Thymus (tissue), 11 donors: ENCODE measurements at regions not wholly inside any gene's neighbourhood (a gene's known extent, or its start where the extent isn't known, plus 50 kb on each side); places are given as distances from the start of the nearest gene placed in this dataset.
"Not testable (repeated sequence)": the region's sequence is repeated elsewhere in the genome, so short reads cannot be mapped to it uniquely, and the experiment has no call there.

Source experiments
- DNase-seq, 9 donors: peaks; one replicate each; pipeline ENCODE4 v3.0.0-alpha.2; 2013; ENCODE audit warnings: low spot score in 9 of 9, low read depth in 6 of 9, missing footprints in 1 of 9
- H3K27ac ChIP-seq, 2 donors: one replicate each; pipeline ENCODE4 v1.5.1; 2013; ENCODE audit warnings: control low read depth in 1 of 2, low read depth in 1 of 2, low read length in 1 of 2, mild to moderate bottlenecking in 1 of 2, moderate library complexity in 1 of 2
- H3K27me3 ChIP-seq, 2 donors: one replicate each; pipeline ENCODE4 v1.5.1; 2013; ENCODE audit warnings: low read length in 1 of 2; ENCODE audit not compliant: control insufficient read depth in 2 of 2, insufficient read depth in 1 of 2
- H3K36me3 ChIP-seq, 2 donors: one replicate each; pipeline ENCODE4 v1.5.1; 2013; ENCODE audit warnings: low read length in 1 of 2, mild to moderate bottlenecking in 1 of 2, moderate library complexity in 1 of 2; ENCODE audit not compliant: control insufficient read depth in 2 of 2, insufficient read depth in 2 of 2
- H3K4me1 ChIP-seq, 2 donors: one replicate each; pipeline ENCODE4 v1.5.1; 2013; ENCODE audit warnings: low read length in 2 of 2; ENCODE audit not compliant: control insufficient read depth in 2 of 2, insufficient read depth in 2 of 2
- H3K4me3 ChIP-seq, 2 donors: one replicate each; pipeline ENCODE4 v1.5.1; 2013; ENCODE audit warnings: low read length in 2 of 2, control low read depth in 1 of 2, mild to moderate bottlenecking in 1 of 2
- H3K9me3 ChIP-seq, 2 donors: one replicate each; pipeline ENCODE4 v1.5.1; 2013; ENCODE audit warnings: low read length in 1 of 2, mild to moderate bottlenecking in 1 of 2; ENCODE audit not compliant: control insufficient read depth in 2 of 2, insufficient read depth in 1 of 2
- WGBS: extraction: QIAGEN DNeasy Blood & Tissue Kit; methylation state at CpG from one replicate; pipeline ENCODE4 v1.1.7; 2013; 5-methylcytosine and 5-hydroxymethylcytosine counted together
- donor health status: healthy.

- H3K9me3 ChIP-seq = no peaks in the 10 kb centered on the region
- H3K27ac ChIP-seq = no peak overlapping the region
- DNase-seq = no peak
- H3K4me3 ChIP-seq = no peak overlapping the region
- H3K27me3 ChIP-seq = peaks cover 0 to 4% of the 10 kb centered on the region in 2 donors
- H3K4me1 ChIP-seq = peaks cover 0 to 3% of the 10 kb centered on the region in 2 donors
- no peaks in the 10 kb centered on the region for H3K36me3 ChIP-seq
- 88% methylated on average over 7 of the region's 7 CpGs for WGBS
Observed at GRCh38 chr20:48403167-48403761, 424.5 kb downstream of the PREX1 start.

DNA sequence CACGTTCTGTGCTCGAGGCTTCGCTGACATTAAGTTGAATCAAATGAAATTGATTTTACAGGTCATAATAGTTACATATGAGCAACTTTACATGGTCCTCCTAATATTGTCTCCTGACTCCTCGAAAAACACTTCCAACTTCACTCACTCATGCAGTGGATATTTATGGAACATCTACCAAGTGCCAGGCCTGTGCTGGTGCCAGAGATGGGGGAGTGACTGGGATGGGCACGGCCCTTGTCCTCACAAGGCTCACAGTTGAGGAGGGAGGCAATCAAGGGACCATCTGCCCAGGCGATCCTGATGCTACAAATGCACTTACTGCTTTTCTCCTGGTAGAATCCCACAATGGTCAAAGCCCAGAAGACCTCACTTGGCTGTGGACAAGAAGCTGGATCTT is 426.4 kb downstream of the PREX1 start:
- peaks cover 0 to 3% of the 10 kb centered on the region in 2 donors for H3K4me1 ChIP-seq
- 92% methylated on average over 6 of the region's 6 CpGs for WGBS
- no peaks in the 10 kb centered on the region for H3K36me3 ChIP-seq
- DNase-seq = no peak
- no peak overlapping the region for H3K27ac ChIP-seq
- H3K4me3 ChIP-seq = no peak overlapping the region
- no peaks in the 10 kb centered on the region for H3K9me3 ChIP-seq
- peaks cover 0 to 4% of the 10 kb centered on the region in 2 donors for H3K27me3 ChIP-seq

DNA sequence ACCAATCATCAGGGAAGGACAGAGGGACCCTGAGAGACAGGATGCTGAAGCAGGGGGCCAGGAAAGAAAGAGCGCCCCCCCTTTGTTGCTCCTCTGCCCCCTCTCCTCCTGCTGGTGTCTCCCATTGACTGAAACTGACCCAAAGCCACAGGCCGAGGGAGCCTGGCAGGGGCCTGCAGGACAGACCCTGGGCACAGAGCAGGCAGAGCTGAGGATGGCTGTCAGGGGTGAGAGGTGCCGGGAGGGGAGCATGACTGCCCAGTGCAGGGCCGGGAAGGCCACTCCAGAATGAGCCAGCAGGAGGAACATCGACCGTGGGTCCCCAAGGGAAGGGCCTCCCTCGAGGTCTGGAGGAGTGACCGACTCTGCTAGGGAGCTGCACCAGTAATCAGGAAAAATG is 427.8 kb downstream of the PREX1 start:
- WGBS = 79% methylated on average over 8 of the region's 8 CpGs
- DNase-seq = no peak

DNA sequence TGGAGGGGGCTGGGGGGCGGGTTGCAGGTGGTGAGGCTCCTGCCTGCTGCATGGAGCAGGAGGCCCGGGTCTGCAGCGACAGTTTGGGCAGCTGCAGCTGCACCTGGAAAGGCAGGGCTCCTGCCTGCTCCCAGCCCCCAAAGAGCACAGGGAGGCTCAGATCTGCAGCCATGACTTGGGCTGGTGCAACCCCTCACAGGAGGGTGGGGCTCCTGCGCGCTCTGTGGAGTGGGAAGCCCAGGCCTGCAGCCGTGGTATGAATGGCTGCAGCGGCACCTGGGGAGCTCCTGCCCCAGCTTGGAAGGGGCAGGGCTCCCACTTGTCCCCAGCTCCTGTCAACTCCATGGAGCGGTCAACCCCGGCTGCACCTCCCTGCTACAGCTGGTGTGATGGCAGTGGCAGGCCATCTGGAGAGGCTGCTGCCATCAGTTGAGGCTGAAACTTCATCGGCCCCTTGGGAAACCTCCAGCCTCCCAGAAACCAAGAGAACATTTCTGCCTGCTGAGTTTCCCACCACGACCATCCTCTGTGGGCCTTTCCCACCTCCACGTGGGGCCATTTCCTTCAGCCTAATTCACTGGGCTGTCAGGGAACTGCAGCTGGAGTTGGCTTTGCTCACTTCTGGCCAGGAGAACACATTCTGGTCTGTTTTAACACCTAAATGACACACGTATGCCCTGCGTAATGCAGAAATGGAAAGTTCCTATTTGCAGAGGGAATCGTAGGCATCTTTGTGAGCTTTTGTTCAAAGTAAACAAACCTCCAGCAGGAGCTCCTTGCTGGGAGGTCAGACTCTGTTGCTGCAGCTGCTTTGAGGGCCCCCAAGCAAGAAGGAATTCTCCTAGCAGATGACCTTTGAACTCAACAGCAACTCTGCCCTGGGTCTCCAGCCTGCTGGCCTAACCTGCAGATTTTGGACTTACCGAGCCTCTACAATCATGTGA is 429.0 kb downstream of the PREX1 start:
- peak in 4 of 9 donors; percentile 13 to 38 (median 26) for DNase-seq
- no peaks in the 10 kb centered on the region for H3K36me3 ChIP-seq
- peaks cover 0 to 5% of the 10 kb centered on the region in 2 donors for H3K27me3 ChIP-seq
- 80% methylated on average over 16 of the region's 16 CpGs for WGBS
- H3K27ac ChIP-seq = no peak overlapping the region
- no peak overlapping the region for H3K4me3 ChIP-seq
- no peaks in the 10 kb centered on the region for H3K4me1 ChIP-seq
- peaks cover 0 to under 1% of the 10 kb centered on the region in 2 donors for H3K9me3 ChIP-seq

More for the DNA sequence above, 427.8 kb downstream of the PREX1 start:
- H3K27ac ChIP-seq = no peak overlapping the region
- no peaks in the 10 kb centered on the region for H3K36me3 ChIP-seq
- H3K9me3 ChIP-seq = no peaks in the 10 kb centered on the region
- H3K4me1 ChIP-seq = no peaks in the 10 kb centered on the region
- H3K27me3 ChIP-seq = peaks cover 0 to 4% of the 10 kb centered on the region in 2 donors
- H3K4me3 ChIP-seq = no peak overlapping the region

GRCh38 chr20:48396981-48397861 is 430.6 kb downstream of the PREX1 start:
- peaks cover 2 to 16% of the 10 kb centered on the region in 2 donors for H3K9me3 ChIP-seq
- DNase-seq, H3K27me3 ChIP-seq, H3K4me3 ChIP-seq, H3K4me1 ChIP-seq, H3K27ac ChIP-seq, H3K36me3 ChIP-seq: not testable (repeated sequence)
- 93% methylated on average over 19 of the region's 19 CpGs for WGBS

DNA sequence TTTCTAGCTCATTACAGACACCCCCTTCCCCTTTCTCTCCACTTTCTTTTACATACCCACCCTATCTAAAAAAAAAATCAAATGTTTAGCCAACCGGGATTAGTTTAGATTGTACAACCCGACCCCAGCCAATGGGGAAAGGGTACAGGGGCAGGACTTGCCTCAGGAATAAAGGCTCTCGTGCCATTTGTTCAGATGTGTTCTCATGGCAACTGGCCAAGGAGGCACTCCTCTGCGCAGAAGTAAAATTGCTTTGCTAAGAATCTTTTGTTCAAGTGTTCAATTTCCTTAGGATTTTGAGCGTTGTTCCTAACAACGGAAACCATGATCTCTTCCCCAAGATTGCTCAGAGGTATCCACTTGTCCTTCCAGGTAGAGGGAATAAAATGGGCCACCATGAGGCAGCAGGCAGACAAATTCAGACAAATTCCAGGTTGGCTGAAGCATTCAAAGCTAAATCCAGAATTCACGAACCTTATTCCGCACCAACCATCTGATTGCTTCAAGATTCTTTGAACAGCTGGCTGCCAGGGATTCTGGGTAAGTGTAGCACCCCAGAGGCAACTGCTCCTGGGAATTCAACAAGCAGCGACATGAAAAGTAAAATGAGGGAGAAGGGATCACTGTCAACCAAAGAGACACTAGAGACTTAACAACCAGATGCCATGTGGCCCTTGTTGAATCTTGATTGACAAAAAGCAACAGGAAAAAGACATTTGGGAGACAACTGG is 431.8 kb downstream of the PREX1 start:
- no peak overlapping the region for H3K4me3 ChIP-seq
- no peak overlapping the region for H3K27ac ChIP-seq
- no peak for DNase-seq
- WGBS = 85% methylated on average over 9 of the region's 9 CpGs
- no peaks in the 10 kb centered on the region for H3K4me1 ChIP-seq
- H3K36me3 ChIP-seq = no peaks in the 10 kb centered on the region
- peaks cover 0 to 7% of the 10 kb centered on the region in 2 donors for H3K27me3 ChIP-seq
- peaks cover 2 to 17% of the 10 kb centered on the region in 2 donors for H3K9me3 ChIP-seq

GRCh38 chr20:48394415-48395081 is 433.3 kb downstream of the PREX1 start:
- 91% methylated on average over 9 of the region's 9 CpGs for WGBS
- Histone ChIP-seq H3K4me1 (no peaks in the 10 kb centered on the region), H3K27ac (no peak overlapping the region), H3K4me3 (no peak overlapping the region), H3K27me3 (peaks cover 0 to 3% of the 10 kb centered on the region in 2 donors), H3K9me3 (peaks cover 2 to 17% of the 10 kb centered on the region in 2 donors), H3K36me3 (no peaks in the 10 kb centered on the region)
- no peak for DNase-seq

GRCh38 chr20:48393737-48394314 is 434.0 kb downstream of the PREX1 start:
- no peak overlapping the region for H3K27ac ChIP-seq
- H3K27me3 ChIP-seq = peaks cover 0 to 3% of the 10 kb centered on the region in 2 donors
- 90% methylated on average over 12 of the region's 12 CpGs for WGBS
- H3K9me3 ChIP-seq = peaks cover 2 to 17% of the 10 kb centered on the region in 2 donors
- no peak for DNase-seq
- H3K4me1 ChIP-seq = no peaks in the 10 kb centered on the region
- H3K36me3 ChIP-seq = no peaks in the 10 kb centered on the region
- no peak overlapping the region for H3K4me3 ChIP-seq
